ENCODE measurements at regions not wholly inside any gene's neighbourhood (a gene's known extent, or its start where the extent isn't known, plus 50 kb on each side); places are given as distances from the start of the nearest gene placed in this dataset.

DNA sequence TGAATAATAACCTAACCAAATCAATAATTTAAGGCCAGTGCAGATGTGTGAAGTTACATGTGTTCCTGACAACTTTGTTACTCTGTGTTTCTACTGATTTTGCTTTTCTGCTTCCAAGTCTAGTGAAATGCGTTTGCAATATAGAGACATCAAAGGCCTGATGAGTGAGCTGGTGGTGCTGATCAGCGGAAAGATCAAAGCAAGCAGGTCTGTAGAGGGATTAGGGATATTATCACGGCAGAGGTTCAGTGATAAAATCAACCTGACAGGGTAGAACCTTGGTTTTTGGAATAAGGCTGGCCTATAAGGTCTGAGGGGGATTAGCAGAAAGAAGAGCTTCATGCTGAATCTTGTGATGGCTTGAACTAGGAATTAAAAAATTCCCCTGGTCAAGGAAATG is 111.7 kb downstream of the EDEM1 start:
- Histone ChIP-seq H3K9me3 (no peaks in the 10 kb centered on the region), H3K4me3 (no peak overlapping the region), H3K36me3 (no peaks in the 10 kb centered on the region), H3K27me3 (no peaks in the 10 kb centered on the region)
- no peak for DNase-seq

DNA sequence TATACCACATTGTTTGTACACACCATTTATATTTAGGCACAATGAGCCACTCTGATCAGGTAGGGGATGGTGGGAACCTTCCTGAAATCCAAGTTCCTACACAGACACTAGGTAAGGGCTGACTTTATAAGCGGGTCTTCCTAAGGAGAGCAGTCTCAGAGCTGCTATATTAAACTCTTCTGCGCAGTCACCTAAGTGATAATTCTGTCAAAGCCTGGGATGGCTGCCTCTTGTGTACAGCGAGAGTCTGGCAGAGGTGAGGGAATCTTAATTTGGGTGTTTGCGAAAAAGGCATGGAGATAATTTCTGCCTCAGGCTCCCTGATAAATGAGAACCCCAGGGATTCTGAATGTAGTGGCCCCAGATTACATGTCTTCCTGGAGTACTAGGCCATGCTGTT is 113.1 kb downstream of the EDEM1 start:
- H3K9me3 ChIP-seq: no peaks in the 10 kb centered on the region
- no peaks in the 10 kb centered on the region for H3K27me3 ChIP-seq
- H3K4me3 ChIP-seq: no peak overlapping the region
- no peaks in the 10 kb centered on the region for H3K36me3 ChIP-seq
- DNase-seq: no peak

DNA sequence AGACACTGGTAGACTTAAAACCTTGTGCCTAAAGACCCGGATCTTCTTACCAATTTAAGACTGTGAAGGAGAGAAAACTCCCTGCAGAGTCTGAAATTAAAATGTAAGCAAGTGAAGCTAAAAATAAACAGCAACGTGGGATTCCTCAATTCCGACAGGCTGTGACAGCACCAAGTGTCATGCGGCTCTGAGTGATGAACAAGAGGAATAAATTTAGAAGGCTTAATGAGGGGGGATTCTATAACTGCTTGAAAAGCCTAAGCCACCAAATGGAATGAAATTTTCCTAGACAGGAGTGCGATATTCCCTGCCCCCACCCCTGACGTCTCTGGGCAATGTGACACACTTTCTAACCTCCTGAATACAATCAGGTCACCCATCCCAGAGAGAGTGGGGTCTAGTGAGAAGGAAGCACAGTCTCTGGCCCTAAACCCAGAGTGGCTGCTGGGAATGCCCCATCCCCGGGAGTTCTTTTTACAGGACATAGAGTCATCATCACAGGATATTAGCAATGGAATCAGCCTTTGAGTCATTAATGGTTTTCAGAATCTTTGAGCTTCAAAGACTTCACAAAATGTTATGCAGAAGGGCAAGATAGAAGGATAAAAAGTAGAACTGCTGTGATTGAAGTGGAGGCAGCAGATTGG is 114.3 kb downstream of the EDEM1 start:
- DNase-seq: no peak
- Histone ChIP-seq H3K4me3 (no peak overlapping the region), H3K36me3 (no peaks in the 10 kb centered on the region), H3K9me3 (no peaks in the 10 kb centered on the region), H3K27me3 (no peaks in the 10 kb centered on the region)

DNA sequence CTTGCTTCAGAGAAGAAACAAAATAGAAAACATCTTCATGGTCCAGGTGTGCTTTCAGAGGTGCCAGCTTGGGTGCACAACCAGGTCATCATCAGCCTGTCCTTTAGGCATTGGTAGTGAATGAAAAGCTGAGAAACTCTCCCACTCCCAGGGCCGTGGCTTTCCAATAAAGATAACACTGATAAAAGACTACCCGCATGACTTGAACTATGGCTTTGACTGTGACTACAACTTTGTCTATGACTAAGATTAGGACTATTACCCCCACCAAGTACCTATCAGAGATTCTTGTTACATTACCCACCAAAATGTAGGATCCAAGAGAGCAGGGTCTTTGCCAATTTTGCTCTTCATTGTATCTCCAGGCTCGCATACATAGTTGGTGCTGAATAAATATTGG is 115.2 kb downstream of the EDEM1 start:
- no peak for DNase-seq
- Histone ChIP-seq H3K9me3 (no peaks in the 10 kb centered on the region), H3K4me3 (no peak overlapping the region), H3K27me3 (no peaks in the 10 kb centered on the region), H3K36me3 (no peaks in the 10 kb centered on the region)

DNA sequence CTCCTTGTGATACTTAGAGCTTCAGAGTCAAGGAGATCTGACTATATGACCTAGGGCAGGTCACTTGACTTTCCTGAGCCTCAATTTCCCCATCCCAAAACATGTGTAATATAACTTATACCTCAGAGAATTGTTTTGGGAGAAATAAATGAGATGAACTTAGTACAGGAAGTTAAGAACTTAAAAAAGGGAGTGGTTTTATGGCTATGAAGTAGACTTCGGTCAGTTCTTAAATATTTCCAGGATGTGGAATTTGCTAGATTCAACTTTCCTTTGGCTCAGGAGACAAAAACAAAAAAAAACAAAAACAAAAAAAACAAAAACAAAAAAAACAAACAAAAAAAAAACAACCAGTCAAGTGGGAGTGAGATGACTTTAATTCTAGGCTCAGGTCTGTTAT is 116.7 kb downstream of the EDEM1 start:
- H3K27me3 ChIP-seq: no peaks in the 10 kb centered on the region

DNA sequence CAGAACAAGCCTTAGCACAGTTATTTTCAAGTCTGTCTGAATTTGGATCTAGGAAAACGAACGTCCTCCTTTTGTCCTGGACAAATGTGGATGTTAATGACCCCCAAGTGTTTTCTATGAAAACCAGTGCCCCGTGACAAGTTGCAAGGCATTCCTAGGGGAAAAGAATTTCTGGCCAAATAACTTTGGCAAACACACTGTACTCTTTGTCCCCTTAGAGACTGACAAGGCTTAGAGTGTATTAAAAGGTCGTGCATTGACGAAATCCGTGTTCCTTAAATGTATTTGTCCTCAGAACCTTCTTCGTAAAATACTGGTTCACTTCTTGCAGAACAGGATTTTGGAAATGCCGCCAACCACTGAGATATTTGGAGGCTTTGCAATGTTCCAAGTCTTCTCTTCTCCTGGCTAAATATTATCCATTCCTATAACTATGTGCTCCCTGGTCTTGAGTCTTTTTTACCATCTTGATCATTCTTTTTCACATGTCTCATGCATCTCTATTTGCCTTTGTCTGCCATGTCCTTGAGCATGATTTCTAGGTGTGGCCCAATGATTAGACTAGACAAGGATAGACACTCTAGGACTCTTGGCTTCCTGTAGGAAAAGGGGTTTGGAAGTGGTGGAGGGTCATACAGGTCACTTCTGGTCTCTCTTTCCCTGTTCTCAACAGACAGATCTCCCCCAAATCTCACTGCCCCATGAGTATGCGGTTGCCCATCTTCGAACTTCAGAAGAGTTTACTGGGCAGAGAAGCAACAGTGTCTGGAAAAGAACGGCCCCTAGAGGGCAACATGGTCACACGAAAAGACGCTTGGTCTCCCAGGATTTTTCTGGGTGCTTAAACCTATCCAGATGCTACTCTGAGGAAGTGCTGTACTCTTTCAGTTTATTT is 117.5 kb downstream of the EDEM1 start:
- DNase-seq: no peak
- no peaks in the 10 kb centered on the region for H3K36me3 ChIP-seq
- H3K27me3 ChIP-seq: no peaks in the 10 kb centered on the region
- H3K9me3 ChIP-seq: no peaks in the 10 kb centered on the region
- H3K4me3 ChIP-seq: no peak overlapping the region

More for the DNA sequence above, 116.7 kb downstream of the EDEM1 start:
- DNase-seq: no peak
- Histone ChIP-seq H3K4me3 (no peak overlapping the region), H3K36me3 (no peaks in the 10 kb centered on the region), H3K9me3 (no peaks in the 10 kb centered on the region)

DNA sequence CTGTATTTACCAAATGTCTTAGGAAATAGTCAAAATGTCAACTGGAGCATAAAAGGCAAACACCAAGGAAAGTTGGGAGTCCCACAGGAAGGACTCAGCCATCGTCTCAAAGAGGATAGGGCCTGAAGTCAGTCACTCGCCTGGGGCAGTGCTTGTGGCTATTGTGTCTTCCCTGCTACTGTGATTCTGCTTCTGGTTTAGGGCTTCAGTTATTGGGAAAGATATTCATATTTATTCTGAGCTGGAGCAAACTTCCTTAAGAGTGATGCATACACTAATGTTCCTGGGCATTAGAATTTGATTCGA is 118.1 kb downstream of the EDEM1 start:
- no peaks in the 10 kb centered on the region for H3K27me3 ChIP-seq
- H3K9me3 ChIP-seq: no peaks in the 10 kb centered on the region
- H3K4me3 ChIP-seq: no peak overlapping the region
- no peak for DNase-seq
- H3K36me3 ChIP-seq: no peaks in the 10 kb centered on the region

DNA sequence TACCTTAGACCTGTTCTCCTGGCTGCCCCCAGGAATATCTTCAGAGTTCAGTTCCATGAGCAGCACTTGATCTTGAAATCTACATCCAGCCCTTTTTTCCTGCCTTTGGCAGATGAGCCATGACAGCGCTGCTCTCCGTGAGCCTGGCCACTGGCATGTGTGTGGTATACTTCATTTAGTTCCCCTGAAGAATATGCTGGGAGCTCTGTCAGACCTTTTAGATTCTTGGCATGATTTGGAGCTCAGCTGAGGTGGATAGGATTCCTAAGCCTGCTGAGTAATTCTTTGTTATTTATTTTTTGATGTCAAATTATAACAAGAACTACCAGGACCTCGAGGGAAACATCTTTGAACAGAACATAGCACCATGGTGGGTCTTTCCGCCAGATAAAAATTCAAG is 121.7 kb downstream of the EDEM1 start:
- Histone ChIP-seq H3K4me3 (no peak overlapping the region), H3K27me3 (no peaks in the 10 kb centered on the region), H3K36me3 (no peaks in the 10 kb centered on the region), H3K9me3 (no peaks in the 10 kb centered on the region)
- no peak for DNase-seq

DNA sequence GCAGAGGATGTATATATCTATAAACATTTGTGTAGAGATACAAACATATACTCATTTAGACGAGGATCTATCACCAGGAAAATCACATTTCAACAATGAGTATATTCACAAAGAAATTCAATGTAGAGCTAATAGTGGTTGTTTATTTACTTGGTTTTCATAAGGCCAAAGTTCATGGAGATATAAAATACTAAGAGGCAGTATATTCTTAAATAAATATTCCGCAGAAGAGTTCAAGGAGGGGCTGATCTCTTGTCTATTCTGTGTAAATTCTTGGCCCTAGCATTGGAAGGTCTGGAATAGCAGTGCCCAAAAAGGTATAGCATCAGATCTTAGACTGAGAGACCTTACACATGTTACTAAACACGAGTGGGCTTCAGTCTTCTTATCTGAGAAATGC is 122.1 kb downstream of the EDEM1 start:
- Histone ChIP-seq H3K9me3 (no peaks in the 10 kb centered on the region), H3K27me3 (no peaks in the 10 kb centered on the region), H3K36me3 (no peaks in the 10 kb centered on the region), H3K4me3 (no peak overlapping the region)
- no peak for DNase-seq

DNA sequence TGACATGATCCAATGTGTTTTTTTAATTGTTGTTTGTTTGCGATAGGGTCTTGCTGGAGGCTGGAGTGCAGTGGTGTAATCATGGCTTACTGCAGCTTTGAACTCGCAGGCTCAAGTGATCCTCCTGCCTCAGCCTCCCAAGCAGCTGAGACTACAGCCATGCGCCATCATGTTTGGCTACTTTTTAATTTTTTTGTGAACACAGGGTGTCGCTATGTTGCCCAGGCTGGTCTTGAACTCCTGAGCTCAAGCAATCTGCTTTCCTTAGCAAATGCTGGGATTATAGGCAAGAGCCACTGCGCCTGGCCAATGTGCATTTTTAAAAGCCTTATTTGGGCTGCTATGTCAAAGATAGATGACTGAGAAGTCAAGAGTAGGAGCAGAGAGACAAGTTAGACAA is 123.0 kb downstream of the EDEM1 start:
- no peaks in the 10 kb centered on the region for H3K36me3 ChIP-seq
- no peak for DNase-seq
- no peaks in the 10 kb centered on the region for H3K9me3 ChIP-seq
- H3K4me3 ChIP-seq: no peak overlapping the region
- no peaks in the 10 kb centered on the region for H3K27me3 ChIP-seq

DNA sequence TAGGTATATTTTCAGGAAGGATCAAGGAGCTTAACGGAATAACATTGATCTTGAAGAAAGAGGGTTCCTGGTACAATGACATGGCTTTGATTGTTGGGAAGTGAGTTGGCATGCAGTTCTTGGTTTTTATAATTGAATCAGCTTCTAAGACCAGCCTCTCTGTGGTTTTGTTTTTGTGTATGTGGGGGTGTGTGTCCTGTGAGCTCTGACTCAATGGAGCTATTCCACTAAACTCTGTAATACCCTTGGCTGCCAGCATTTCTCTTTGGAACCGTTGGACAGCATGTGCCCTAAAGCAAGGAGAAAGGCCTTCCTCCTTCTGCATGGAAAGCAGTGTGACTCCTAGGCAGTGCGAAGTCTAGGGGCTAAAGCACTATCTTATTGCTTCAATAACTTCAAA is 124.8 kb downstream of the EDEM1 start:
- H3K9me3 ChIP-seq: no peaks in the 10 kb centered on the region
- DNase-seq: peak; percentile 4
- no peaks in the 10 kb centered on the region for H3K27me3 ChIP-seq
- no peaks in the 10 kb centered on the region for H3K36me3 ChIP-seq
- H3K4me3 ChIP-seq: no peak overlapping the region

DNA sequence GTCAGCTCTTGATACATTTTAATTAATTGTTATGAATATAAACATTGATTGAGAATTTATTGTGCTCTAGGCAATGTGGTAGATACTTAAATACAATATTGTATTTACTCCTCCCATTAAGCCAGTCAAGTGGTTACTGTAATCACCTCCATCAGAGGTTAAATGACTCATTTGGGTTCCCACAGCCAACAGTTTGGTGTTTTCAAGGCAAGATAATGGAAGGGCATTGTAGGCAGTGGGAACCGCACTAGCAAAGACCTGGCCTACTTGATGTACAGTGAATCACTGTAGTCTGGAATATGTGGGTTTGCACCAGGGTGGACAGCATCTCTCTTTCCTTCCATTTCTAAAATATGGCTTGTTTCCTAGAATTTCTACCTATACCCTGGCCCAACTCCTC is 127.4 kb downstream of the EDEM1 start:
- Histone ChIP-seq H3K27me3 (no peaks in the 10 kb centered on the region), H3K9me3 (no peaks in the 10 kb centered on the region)
- DNase-seq: no peak

DNA sequence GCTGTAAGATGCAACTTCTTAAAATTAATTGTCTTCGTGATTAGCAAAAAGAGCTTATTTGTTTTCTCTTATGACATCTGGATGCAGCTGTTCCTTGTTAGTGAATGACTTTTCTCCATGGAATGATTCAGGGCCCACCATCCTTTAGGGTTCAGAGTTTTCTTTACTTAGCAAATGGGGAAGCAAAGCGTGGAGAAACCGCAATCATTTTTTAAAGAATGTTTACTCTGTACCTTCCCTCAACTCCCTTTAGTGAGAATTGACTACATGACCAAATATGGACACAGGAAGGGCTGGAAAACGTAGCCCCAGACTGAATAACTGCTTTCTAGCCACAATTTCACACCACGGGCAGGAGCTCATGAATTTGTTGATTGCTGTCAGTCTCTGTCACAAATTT is 130.1 kb downstream of the EDEM1 start:
- Histone ChIP-seq H3K9me3 (no peaks in the 10 kb centered on the region), H3K36me3 (no peaks in the 10 kb centered on the region), H3K4me3 (no peak overlapping the region), H3K27me3 (no peaks in the 10 kb centered on the region)
- DNase-seq: no peak

More for the DNA sequence above, 127.4 kb downstream of the EDEM1 start:
- no peak overlapping the region for H3K4me3 ChIP-seq
- H3K36me3 ChIP-seq: no peaks in the 10 kb centered on the region

DNA sequence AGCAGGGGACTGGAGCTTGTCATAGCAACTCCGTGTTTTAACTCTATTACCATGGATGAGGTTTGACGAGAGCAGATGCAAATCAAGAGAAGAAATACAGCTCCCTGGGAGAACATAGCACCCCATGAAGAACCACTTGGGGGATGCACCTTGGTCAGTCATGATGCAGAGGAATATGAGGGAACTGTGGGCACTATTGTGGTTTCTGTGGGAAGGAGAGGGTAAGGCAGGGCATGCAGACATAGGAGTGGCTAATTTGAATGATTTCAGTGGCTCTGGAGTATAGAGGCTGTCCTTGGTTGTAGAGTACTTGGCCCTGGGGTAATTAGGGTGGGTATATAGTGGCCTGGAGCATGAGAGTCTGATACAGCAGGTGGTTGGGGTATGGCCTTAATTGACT is 131.9 kb downstream of the EDEM1 start:
- Histone ChIP-seq H3K36me3 (no peaks in the 10 kb centered on the region), H3K4me3 (no peak overlapping the region), H3K9me3 (no peaks in the 10 kb centered on the region), H3K27me3 (no peaks in the 10 kb centered on the region)
- no peak for DNase-seq

DNA sequence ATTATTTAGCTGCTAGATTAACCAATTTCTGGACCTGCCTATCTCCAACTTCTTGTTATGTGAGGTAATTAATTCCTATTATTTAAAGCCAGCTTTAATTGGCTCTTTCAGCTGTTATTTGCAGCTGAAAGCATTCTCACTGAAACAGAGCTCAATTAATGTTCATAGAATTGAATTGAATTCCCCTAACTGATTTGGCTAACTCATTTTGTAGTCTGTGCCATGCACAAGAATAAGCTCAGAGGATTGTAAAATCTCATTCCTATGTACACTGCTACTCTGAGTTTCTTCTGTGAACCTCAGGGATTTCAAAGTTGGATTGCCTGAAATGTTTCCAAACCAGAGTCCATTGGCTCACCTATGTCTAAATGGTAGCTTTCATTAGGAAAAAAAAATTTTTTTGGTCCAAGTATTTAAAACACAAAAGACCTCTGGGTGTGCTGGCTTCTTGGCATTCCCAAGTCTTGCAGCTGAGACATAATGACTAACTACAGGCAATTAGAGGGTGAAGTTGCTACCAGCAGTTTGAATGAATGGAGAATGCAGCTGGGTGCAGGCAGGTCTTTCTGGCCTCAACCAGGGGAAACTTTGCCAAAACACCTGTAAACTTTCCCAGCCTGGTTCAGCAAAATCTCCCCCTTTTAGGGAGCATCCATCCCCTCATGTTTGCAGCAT is 134.3 kb downstream of the EDEM1 start:
- H3K9me3 ChIP-seq: no peaks in the 10 kb centered on the region
- no peaks in the 10 kb centered on the region for H3K27me3 ChIP-seq
- no peaks in the 10 kb centered on the region for H3K36me3 ChIP-seq
- H3K4me3 ChIP-seq: no peak overlapping the region
- DNase-seq: no peak

DNA sequence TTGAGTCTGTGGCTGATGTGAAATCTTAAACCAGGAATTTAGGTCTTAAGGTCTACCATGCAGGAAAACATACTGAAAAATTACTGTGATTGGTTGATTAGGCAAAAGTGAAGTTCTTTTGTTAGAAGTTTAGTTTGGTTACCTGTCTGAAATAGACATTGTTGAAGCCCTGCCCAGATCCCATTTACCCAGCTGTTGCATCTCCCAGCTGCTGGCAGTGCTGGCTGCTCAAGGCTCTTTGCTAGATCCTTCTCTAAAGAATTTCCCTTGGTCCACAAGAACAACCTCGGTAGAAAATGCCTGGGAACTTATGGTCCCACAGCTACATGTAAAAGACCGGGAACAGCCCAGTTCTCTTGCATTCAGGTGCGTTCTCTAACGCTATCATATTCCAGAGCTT is 137.3 kb downstream of the EDEM1 start:
- H3K4me3 ChIP-seq: no peak overlapping the region
- H3K27me3 ChIP-seq: no peaks in the 10 kb centered on the region
- H3K36me3 ChIP-seq: no peaks in the 10 kb centered on the region
- no peak for DNase-seq
- H3K9me3 ChIP-seq: no peaks in the 10 kb centered on the region

DNA sequence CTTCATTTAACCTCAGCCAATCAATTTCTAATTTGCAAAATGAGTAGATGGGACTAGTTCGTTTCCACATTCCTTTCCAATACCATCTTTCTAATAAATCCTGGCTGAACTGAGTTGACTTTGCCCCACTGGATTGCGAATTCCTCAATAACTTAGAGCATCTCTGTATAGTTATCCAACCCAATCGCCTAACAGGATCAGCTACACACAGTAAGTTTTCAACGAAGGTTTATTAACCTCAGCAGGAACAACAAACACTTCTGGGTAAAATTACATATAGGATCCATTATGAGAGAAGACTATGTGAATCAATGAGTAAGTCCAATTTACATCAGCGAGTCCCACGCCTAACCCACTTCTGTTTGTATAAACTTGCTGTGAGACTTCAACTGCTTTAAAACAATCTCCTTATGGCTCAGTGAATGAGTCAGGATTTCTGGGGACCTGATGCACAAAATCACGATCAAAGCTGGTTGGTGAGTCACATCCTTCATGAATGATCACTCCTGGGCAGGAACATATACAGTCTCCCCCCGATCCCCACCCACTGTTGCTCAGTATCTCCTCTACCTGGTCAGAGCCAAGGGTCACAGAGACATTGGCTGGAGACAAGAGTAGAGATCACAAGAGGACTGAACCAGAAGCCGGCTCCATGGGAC is 142.8 kb downstream of the EDEM1 start:
- no peaks in the 10 kb centered on the region for H3K9me3 ChIP-seq
- H3K27me3 ChIP-seq: no peaks in the 10 kb centered on the region
- no peaks in the 10 kb centered on the region for H3K36me3 ChIP-seq
- DNase-seq: peak; percentile 48
- no peak overlapping the region for H3K4me3 ChIP-seq

All from MG63 (cell line).